WTC11 (cell line): ENCODE measurements at regions not wholly inside any gene's neighbourhood (a gene's known extent, or its start where the extent isn't known, plus 50 kb on each side); places are given as distances from the start of the nearest gene placed in this dataset.
A peak's percentile ranks its signal among the peaks of the same experiment; 100 is the strongest.

Experiments
- ATAC-seq: fragments of 200-7000 bp; cut with Tn5 transposase; 2 replicates; pipeline ENCODE4 v1.10.0; 2021; ENCODE audit warnings: mild to moderate bottlenecking, moderate library complexity
- CTCF ChIA-PET: fragments of 300-600 bp; sonication (Branson Sonifier 250); formaldehyde crosslinking; loops from one replicate; lab custom pipeline; 2021; ENCODE audit warnings: antibody characterized with exemption; lab: Charles Lee
- POLR2A ChIA-PET: fragments of 350-600 bp; sonication (Branson Sonifier 250); formaldehyde crosslinking; loops from one replicate; lab custom pipeline; 2021; ENCODE audit warnings: antibody characterized with exemption; lab: Charles Lee
- DNase-seq: peaks from one replicate; pipeline ENCODE4 v3.0.0; 2021; ENCODE audit warnings: low spot score
- H3K27ac Mint-ChIP-seq: 2 replicates; pipeline ENCODE4 v1.8.0; 2021; ENCODE audit warnings: mixed read lengths
- H3K27me3 Mint-ChIP-seq: 2 replicates; pipeline ENCODE4 v1.8.0; 2021; ENCODE audit warnings: low read depth, mild to moderate bottlenecking, moderate library complexity, mixed read lengths
- H3K36me3 Mint-ChIP-seq: 2 replicates; pipeline ENCODE4 v1.8.0; 2021; ENCODE audit warnings: mixed read lengths
- H3K4me1 Mint-ChIP-seq: 2 replicates; pipeline ENCODE4 v1.8.0; 2022; ENCODE audit warnings: mixed read lengths
- H3K4me3 Mint-ChIP-seq: 2 replicates; pipeline ENCODE4 v1.8.0; 2021; ENCODE audit warnings: mild to moderate bottlenecking, moderate library complexity, mixed read lengths
- H3K9me3 Mint-ChIP-seq: 2 replicates; pipeline ENCODE4 v1.8.0; 2021; ENCODE audit warnings: mixed read lengths
- ATF3 ChIP-seq: sonication (generic); formaldehyde crosslinking; conservative IDR thresholded peaks from 2 replicates; pipeline ENCODE4 v1.8.1; 2022; ENCODE audit warnings: mild to moderate bottlenecking, missing genetic modification reagents
- E2F1 ChIP-seq: sonication (generic); formaldehyde crosslinking; IDR thresholded peaks from 2 replicates; pipeline ENCODE4 v1.8.0; 2022; ENCODE audit warnings: mild to moderate bottlenecking, missing genetic modification reagents
- ETV6 ChIP-seq: sonication (generic); formaldehyde crosslinking; IDR thresholded peaks from 2 replicates; pipeline ENCODE4 v1.8.1; 2022; ENCODE audit warnings: mild to moderate bottlenecking, missing genetic modification reagents
- FOXK1 ChIP-seq: sonication (generic); formaldehyde crosslinking; IDR thresholded peaks from 2 replicates; pipeline ENCODE4 v1.8.0; 2022; ENCODE audit warnings: mild to moderate bottlenecking, moderate library complexity, missing genetic modification reagents
- HMGA2 ChIP-seq: fragments of 250-450 bp; sonication (Bioruptor Pico); IDR thresholded peaks from 2 replicates; pipeline ENCODE4 v1.4.0; 2021; ENCODE audit warnings: mild to moderate bottlenecking, moderate library complexity
- JAZF1 ChIP-seq: fragments of 250-450 bp; sonication (Bioruptor Pico); IDR thresholded peaks from 2 replicates; pipeline ENCODE4 v1.9.0; 2021; ENCODE audit warnings: moderate library complexity, mild to moderate bottlenecking, inconsistent platforms
- MAX ChIP-seq: sonication (generic); formaldehyde crosslinking; IDR thresholded peaks from 2 replicates; pipeline ENCODE4 v1.8.0; 2022; ENCODE audit warnings: mild to moderate bottlenecking, missing genetic modification reagents
- MXD4 ChIP-seq: fragments of 250-450 bp; sonication (Bioruptor Pico); IDR thresholded peaks from 2 replicates; pipeline ENCODE4 v1.8.0; 2021; ENCODE audit warnings: mild to moderate bottlenecking, moderate library complexity, borderline replicate concordance
- MYBL2 ChIP-seq: sonication (generic); formaldehyde crosslinking; IDR thresholded peaks from 2 replicates; pipeline ENCODE4 v1.8.1; 2023; ENCODE audit warnings: mild to moderate bottlenecking, moderate library complexity, missing genetic modification reagents
- NFYB ChIP-seq: sonication (generic); formaldehyde crosslinking; conservative IDR thresholded peaks from 2 replicates; pipeline ENCODE4 v1.8.0; 2022; ENCODE audit warnings: low read depth, missing genetic modification reagents
- PRRX2 ChIP-seq: fragments of 250-450 bp; sonication (Bioruptor Pico); IDR thresholded peaks from 2 replicates; pipeline ENCODE4 v1.8.0; 2021; ENCODE audit warnings: mild to moderate bottlenecking
- SP1 ChIP-seq: sonication (generic); formaldehyde crosslinking; conservative IDR thresholded peaks from 2 replicates; pipeline ENCODE4 v1.8.1; 2022; ENCODE audit warnings: missing genetic modification reagents
- TEAD1 ChIP-seq: sonication (generic); formaldehyde crosslinking; IDR thresholded peaks from 2 replicates; pipeline ENCODE4 v1.8.0; 2022; ENCODE audit warnings: mild to moderate bottlenecking, missing genetic modification reagents
- TP53 ChIP-seq: sonication (generic); formaldehyde crosslinking; IDR thresholded peaks from 2 replicates; pipeline ENCODE4 v1.8.1; 2023; ENCODE audit warnings: mild to moderate bottlenecking, missing genetic modification reagents
- ZNF281 ChIP-seq: sonication (generic); formaldehyde crosslinking; IDR thresholded peaks from 2 replicates; pipeline ENCODE4 v1.8.0; 2023; ENCODE audit warnings: mild to moderate bottlenecking, missing genetic modification reagents
- ZNF396 ChIP-seq: fragments of 250-450 bp; sonication (Bioruptor Pico); IDR thresholded peaks from 2 replicates; pipeline ENCODE4 v1.8.0; 2021; ENCODE audit warnings: mild to moderate bottlenecking, moderate library complexity, borderline replicate concordance
- ZNF512 ChIP-seq: sonication (generic); formaldehyde crosslinking; IDR thresholded peaks from 2 replicates; pipeline ENCODE4 v1.8.1; 2022; ENCODE audit warnings: missing genetic modification reagents, borderline replicate concordance
- ZSCAN18 ChIP-seq: fragments of 250-450 bp; sonication (Bioruptor Pico); IDR thresholded peaks from 2 replicates; pipeline ENCODE4 v2.1.2; 2022; ENCODE audit warnings: mild to moderate bottlenecking, moderate library complexity
- TF ChIP-seq, protein P1 (sequence below): sonication (generic); formaldehyde crosslinking; IDR thresholded peaks from 2 replicates; pipeline ENCODE4 v1.8.1; 2022; ENCODE audit warnings: low read depth, mild to moderate bottlenecking, moderate library complexity, missing genetic modification reagents, borderline replicate concordance
- TF ChIP-seq, protein P2 (sequence below): sonication (generic); formaldehyde crosslinking; IDR thresholded peaks from 2 replicates; pipeline ENCODE4 v1.8.1; 2023; ENCODE audit warnings: mild to moderate bottlenecking, moderate library complexity, missing genetic modification reagents

DNA sequence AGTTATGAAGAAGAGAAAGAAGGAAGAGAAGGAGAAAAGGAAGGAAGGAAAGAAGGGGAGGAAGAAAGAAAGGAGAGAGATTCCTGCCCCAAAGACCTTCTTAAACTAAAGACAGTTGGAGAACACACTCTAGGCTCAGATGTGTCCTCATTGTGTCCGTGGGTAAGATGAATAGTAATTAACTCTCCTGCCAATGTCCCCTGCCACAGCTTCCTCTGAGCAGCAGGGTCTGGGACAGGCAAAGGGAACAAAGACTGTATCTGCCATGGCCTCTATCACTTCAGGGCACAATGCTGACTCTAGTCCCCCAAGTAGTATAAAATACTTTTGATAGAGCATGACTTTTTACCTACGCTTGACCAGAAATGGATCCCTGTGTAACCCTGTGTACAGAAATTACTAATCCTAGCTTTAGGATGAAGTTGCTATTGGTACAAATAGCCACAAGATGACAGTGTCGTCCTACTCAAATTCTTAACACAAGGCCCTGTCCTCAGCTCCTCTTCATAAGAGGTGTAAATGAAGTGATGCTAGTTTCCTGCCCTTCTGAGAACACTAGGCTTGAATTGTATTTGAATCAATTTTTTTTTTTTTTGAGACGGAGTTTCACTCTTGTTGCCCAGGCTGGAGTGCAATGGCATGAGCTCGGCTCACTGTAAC is 186.2 kb upstream of the GPR12 start:
- POLR2A ChIA-PET, result interaction anchor here (0.7 to 1.2 kb wide), 4 partner anchors 25 to 135 kb away, joined by 3 to 4 read pairs (median 3); no protein-coding TSS in a partner anchor

GRCh38 chr13:26943748-26944147 is 183.2 kb upstream of the GPR12 start:
- H3K4me1 Mint-ChIP-seq, result peaks cover 5% of the 10 kb centered on the region
- no peak overlapping the region for H3K27ac Mint-ChIP-seq
- POLR2A ChIA-PET, result interaction anchor here (0.6 kb wide), 1 partner anchor 1133 kb away, joined by 4 read pairs; no protein-coding TSS in a partner anchor
- CTCF ChIA-PET, result interaction anchor here (0.8 to 1.3 kb wide), 3 partner anchors 74 to 440 kb away, joined by 3 to 4 read pairs (median 3); no protein-coding TSS in a partner anchor
- peaks cover under 1% of the 10 kb centered on the region; the same call in 1 of the 2 replicates for H3K9me3 Mint-ChIP-seq
- no peaks in the 10 kb centered on the region; the same call in 1 of the 2 replicates for H3K27me3 Mint-ChIP-seq
- DNase-seq (no peak), ATAC-seq (no peak)
- H3K36me3 Mint-ChIP-seq, result no peaks in the 10 kb centered on the region
- no peak overlapping the region for H3K4me3 Mint-ChIP-seq
- TF ChIP-seq ZNF512 (no peak), ETV6 (CRISPR knock-in tag) (no peak), MXD4 (no peak), MYBL2 (CRISPR knock-in tag) (no peak), E2F1 (no peak), HMGA2 (CRISPR knock-in tag) (no peak), MAX (CRISPR knock-in tag) (no peak), TEAD1 (no peak)

More for the DNA sequence above, 186.2 kb upstream of the GPR12 start:
- no peaks in the 10 kb centered on the region for H3K27me3 Mint-ChIP-seq
- no peak overlapping the region for H3K27ac Mint-ChIP-seq
- no peaks in the 10 kb centered on the region for H3K36me3 Mint-ChIP-seq
- CTCF ChIA-PET, result interaction anchor here (0.6 to 3.9 kb wide), 47 partner anchors 8 to 910 kb away, joined by 3 to 77 read pairs (median 6); partner anchors contain the start of genes GTF3A and RASL11A
- DNase-seq, result no peak
- no peak overlapping the region for H3K4me3 Mint-ChIP-seq
- ATAC-seq, result peak; percentile 72
- H3K4me1 Mint-ChIP-seq, result peaks cover 5% of the 10 kb centered on the region
- no peaks in the 10 kb centered on the region for H3K9me3 Mint-ChIP-seq
- no peak for TF ChIP-seq ATF3 (CRISPR knock-in tag)
- no peak for TF ChIP-seq SP1 (CRISPR knock-in tag)
- no peak for TF ChIP-seq ZSCAN18 (CRISPR knock-in tag)
- TF ChIP-seq ZNF396 (CRISPR knock-in tag), result no peak
- TF ChIP-seq FOXK1 (CRISPR knock-in tag), result no peak
- TF ChIP-seq, protein P1, sequence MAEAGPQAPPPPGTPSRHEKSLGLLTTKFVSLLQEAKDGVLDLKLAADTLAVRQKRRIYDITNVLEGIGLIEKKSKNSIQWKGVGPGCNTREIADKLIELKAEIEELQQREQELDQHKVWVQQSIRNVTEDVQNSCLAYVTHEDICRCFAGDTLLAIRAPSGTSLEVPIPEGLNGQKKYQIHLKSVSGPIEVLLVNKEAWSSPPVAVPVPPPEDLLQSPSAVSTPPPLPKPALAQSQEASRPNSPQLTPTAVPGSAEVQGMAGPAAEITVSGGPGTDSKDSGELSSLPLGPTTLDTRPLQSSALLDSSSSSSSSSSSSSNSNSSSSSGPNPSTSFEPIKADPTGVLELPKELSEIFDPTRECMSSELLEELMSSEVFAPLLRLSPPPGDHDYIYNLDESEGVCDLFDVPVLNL, result no peak
- no peak for TF ChIP-seq PRRX2
- no peak for TF ChIP-seq TP53 (CRISPR knock-in tag)
- no peak for TF ChIP-seq NFYB (CRISPR knock-in tag)
- TF ChIP-seq ETV6 (CRISPR knock-in tag), result no peak
- no peak for TF ChIP-seq JAZF1
- TF ChIP-seq, protein P2, sequence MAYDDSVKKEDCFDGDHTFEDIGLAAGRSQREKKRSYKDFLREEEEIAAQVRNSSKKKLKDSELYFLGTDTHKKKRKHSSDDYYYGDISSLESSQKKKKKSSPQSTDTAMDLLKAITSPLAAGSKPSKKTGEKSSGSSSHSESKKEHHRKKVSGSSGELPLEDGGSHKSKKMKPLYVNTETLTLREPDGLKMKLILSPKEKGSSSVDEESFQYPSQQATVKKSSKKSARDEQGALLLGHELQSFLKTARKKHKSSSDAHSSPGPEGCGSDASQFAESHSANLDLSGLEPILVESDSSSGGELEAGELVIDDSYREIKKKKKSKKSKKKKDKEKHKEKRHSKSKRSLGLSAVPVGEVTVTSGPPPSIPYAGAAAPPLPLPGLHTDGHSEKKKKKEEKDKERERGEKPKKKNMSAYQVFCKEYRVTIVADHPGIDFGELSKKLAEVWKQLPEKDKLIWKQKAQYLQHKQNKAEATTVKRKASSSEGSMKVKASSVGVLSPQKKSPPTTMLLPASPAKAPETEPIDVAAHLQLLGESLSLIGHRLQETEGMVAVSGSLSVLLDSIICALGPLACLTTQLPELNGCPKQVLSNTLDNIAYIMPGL (CRISPR knock-in tag), result no peak
- TF ChIP-seq ZNF281 (CRISPR knock-in tag), result no peak
